COLO668 (cell line): ENCODE measurements at regions not wholly inside any gene's neighbourhood (a gene's known extent, or its start where the extent isn't known, plus 50 kb on each side); places are given as distances from the start of the nearest gene placed in this dataset.
A peak's percentile ranks its signal among the peaks of the same experiment; 100 is the strongest.

ENCODE experiments used
- DNase-seq: peaks from one replicate; lab custom pipeline; 2025; ENCODE audit not compliant: unreplicated experiment; lab: John Stamatoyannopoulos, UW

DNA sequence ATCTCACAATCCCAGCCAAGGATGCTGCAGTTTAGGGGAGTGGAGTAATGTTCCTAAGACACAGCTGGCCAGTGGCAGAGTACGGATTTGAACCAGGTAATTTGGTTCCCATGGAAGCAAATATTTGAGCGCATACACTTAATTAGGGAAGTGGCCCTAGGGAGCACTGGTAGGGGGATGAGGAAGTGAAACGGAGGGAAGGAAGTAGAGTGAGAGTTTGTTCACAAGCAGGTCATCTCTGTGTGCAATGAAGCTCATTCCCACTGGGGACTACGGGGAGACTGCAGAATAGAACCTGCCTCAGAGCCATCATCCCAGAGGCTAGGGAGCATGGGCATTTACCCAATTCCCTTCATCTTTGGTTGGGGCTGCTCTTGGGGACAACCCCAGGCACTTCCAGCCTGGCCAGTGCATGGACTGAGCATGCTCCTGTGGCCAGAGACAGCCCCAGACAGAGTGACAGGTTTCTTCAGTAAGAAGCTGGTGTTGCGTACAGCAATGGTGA lies 317.2 kb upstream of the PROK2 start:
- no peak for DNase-seq

GRCh38 chr3:72101494-72101893 lies 316.5 kb upstream of the PROK2 start:
- no peak for DNase-seq

DNA sequence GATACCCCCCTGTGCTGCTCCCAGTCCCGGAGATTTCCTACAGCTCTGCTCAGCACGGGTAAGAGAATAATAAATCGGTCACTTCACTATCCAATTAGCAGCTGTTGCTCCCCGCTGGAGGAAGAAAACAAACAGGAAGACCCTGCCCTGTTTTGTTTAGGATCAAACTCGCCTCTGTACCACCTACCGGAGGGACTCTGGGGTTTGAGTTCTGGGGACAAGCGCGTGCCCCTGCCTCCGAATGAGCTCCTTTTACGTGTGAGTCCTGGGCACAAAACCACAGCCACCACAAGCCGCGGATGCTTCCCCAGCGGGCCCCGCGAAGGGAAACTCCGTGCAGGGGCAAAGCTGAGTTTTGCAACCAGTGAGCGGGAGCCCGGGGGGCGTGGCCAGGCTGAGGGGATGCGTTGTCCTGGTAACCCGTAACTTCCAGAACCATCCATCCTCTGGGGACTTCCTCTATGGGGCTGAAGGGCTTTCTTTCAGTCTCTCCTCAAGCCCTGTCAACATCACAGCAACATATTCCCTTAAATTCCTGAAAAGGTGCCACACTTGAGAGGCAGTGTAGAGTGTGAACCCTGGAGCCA lies 315.7 kb upstream of the PROK2 start:
- DNase-seq = peak; percentile 62

GRCh38 chr3:72100080-72100511 lies 315.1 kb upstream of the PROK2 start:
- DNase-seq = no peak

DNA sequence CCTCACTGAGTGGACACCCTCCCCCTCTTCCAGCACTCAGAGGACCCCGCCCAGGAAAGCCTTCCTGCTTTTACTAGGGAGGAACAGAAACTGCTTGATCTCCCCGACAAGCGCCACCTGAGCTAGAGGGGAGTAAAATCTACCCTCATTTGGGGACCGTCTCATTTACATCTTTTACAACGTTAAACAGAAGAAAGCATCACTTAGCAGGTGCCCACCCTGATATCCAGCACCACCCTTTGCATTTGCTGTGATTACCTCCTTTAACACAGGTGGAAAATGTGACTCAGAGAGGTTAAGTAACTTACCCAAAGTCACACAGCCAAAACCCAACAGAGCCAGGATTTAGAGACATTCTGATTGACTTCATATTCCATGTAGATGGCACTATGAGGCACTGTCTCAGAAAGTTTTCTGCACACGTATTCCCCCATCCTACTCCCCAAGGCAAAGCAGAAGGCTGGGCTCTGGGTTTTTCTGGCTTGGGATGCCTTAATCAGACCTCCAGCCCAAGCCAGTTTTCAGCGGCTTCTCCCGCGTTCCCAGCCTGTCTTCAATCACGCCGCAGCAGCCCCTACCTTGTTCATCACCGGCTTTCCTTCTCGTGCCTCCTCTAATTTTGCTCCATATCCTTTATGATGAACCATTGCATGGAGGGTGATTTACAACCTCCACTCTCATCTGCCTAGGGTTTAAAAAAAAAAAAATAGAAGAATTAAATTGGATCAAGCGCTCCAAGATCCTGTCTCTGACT lies 314.6 kb upstream of the PROK2 start:
- no peak for DNase-seq

GRCh38 chr3:72097053-72097452 lies 312.1 kb upstream of the PROK2 start:
- DNase-seq = no peak

DNA sequence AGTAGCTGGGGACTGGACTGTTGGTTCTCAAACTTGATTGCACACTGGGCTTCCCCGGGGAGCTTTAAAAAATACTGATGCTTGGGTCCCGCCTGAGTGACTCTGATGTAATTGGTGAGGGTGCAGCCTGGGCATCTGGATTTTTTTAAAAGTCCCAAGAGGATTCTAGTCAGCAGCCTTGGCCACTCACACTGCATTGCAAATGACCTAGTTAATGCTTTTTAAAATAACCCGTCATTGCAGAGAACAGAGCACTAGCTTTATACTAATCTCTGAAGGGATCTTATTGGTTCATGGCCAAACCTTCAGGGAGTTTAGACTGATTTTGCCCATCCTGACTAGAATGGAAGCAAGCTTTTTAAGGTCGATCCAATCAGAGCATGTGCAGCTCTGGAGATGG lies 310.6 kb upstream of the PROK2 start:
- no peak for DNase-seq

DNA sequence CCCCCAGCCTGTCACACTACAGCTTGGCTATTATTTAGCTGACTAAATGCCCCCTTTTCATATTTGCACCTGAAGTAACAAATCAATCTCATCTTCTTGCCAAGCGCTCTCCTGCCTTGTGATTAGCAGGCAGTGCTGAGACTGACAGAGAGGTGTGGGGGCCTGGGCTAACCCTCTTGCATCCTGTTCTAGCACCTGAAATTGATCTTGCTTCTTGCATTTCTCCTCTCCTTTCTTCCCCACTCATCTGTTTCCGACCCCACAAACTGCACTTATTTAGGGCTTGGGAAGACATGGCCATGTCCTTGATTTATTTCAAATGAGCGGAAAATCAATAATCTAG lies 309.0 kb upstream of the PROK2 start:
- DNase-seq = no peak

GRCh38 chr3:72093270-72093991 lies 308.5 kb upstream of the PROK2 start:
- DNase-seq = no peak

DNA sequence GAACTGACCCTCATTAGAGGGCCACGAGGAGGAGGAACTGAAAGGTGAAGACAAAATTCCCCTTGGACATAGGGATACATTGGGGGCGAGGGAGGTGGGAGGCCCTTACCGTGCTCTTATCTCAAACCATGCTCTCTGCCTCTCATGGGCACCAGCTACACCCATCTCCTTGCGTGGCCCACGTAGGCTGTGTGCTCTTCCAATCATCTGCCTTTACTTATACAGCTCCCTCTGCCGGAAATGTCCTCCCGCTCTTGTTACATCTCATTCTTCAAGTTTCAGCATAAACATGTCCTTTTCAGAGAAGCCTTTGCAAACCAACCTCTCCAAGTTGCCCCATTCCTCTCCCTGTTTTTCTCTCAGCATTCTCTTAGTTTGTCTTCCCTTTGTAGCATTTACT lies 307.8 kb upstream of the PROK2 start:
- DNase-seq = no peak

GRCh38 chr3:72088486-72089025 lies 303.6 kb upstream of the PROK2 start:
- no peak for DNase-seq

GRCh38 chr3:72087420-72087819 lies 302.5 kb upstream of the PROK2 start:
- no peak for DNase-seq

GRCh38 chr3:72086743-72087087 lies 301.8 kb upstream of the PROK2 start:
- DNase-seq = no peak

DNA sequence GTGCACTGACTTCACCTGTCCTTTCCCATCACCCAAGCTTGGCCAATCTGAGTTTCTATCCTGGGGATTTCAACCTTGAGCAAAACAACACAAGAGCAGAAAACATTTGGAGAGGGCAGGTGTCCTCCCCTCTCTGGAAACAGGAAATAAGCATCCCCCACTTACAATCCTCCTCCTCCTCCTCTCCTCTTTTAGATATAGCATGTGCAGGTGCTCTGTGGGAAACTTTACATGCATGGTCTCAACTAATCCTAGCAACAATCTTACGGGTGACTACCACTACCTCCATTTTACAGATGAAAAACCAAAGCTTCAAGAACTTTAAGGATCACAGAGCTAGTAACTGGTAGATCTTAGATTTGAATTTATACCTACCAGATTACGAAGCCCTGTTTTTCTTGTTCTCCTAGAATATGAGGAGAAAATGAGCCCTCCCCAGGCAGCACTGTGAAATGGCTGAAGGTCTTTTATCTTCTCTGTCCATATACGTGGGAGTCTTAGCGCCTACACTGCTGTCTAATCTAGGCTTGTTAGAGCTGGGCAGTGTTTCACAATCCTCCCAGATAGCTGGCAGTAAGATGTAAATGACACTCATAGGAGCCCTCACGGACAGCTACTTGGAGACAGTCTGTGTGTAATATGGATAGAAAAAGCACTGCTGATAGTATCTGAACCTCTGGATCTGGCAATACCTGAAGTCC lies 301.2 kb upstream of the PROK2 start:
- DNase-seq = no peak

DNA sequence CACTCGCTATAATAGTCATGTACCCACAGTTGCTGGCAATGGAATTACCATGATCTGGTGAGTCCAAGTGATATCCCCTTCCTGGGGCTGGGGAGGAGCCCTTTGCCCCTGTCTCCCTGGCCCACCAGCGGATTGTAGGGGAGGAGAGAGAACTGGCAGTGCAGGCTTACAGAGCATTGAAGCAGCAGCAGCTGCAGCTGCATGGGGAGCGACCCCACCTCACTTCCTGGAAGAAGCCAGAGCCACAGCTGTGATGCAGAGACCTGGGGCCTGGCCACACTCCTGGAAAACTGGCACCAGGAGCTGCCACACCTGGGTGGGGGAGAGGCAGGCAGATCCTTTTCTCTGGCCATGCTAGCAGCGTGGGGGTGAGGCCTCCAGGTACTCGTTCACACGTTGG lies 300.1 kb upstream of the PROK2 start:
- no peak for DNase-seq

DNA sequence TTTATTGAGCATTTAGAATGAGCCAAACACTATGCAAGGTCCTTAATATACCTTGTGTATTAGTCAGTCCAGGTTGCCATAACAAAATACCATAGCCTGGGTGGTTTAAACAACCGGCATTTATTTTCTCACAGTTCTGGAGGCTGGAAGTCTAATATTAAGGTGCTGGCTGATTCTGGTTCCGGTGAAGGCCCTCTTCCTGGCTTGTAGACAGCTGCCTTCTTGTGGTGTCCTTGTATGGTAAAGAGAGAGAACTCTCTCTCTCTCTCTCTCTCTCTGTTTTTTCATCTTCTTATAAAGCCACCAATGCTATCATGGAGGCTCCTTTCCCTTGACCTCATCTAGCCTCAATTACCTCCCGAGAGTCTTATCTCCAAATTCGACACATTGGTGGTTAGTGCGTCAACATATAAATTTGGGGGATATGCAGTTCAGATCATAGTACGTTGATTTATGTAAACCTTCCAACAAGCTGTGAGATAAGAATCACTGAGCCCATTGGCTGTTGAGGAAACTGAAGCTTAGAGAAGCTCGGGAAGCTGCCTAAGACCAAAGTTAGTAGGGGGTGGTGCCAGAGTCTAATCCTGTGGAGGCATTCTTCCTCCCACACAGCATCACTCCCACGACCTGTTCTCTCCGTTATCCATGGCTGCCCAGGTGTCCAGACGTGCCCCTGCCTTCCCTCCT lies 298.0 kb upstream of the PROK2 start:
- no peak for DNase-seq

DNA sequence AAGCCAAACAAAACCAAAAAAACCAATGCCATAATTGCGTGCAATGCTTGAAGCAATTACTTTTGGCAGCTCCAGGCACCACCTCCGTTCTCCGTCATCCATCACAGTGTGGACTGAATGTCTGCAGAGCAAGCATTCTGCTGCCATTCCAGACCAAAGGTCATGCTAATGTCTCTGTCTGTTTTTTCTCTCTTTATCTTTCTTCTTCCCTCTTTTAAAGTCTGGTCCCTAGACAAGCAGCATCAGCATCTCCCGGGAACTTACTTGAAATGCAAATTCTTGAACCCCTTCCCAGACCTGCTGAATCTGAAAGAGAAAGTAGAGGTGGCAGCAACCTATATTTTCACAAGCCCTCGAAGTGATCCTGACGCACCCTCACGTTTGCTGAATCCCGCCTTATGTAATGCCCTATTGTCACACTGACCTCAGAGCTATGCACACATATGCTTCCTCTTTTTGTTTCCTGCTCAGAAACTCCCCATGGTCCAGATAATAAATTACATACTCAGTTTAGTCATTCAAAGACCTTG lies 297.3 kb upstream of the PROK2 start:
- DNase-seq = no peak

GRCh38 chr3:72081471-72082185 lies 296.7 kb upstream of the PROK2 start:
- no peak for DNase-seq

DNA sequence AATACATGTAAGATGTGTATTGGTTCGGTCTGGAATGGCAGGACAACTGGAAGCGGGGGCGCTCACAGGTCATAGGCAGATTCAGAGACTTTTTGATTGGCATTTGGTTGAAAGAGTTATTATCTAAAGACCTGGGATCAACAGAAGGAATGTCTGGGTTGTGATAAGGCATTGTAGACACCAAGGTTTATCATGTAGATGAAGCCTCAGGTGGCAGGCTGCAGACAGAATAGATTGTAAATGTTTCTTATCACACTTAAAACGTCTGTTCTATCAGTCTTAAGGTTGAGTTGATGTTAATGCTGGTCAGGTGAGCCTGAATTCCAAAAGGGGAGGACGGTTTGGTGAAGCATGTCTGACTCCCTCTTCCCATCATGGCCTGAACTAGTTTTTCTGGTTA lies 295.9 kb upstream of the PROK2 start:
- no peak for DNase-seq

- no peak for DNase-seq
These were observed 295.1 kb upstream of the PROK2 start for GRCh38 chr3:72080095-72080494.
